ENCODE measurements at regions not wholly inside any gene's neighbourhood (a gene's known extent, or its start where the extent isn't known, plus 50 kb on each side); places are given as distances from the start of the nearest gene placed in this dataset.

DNA sequence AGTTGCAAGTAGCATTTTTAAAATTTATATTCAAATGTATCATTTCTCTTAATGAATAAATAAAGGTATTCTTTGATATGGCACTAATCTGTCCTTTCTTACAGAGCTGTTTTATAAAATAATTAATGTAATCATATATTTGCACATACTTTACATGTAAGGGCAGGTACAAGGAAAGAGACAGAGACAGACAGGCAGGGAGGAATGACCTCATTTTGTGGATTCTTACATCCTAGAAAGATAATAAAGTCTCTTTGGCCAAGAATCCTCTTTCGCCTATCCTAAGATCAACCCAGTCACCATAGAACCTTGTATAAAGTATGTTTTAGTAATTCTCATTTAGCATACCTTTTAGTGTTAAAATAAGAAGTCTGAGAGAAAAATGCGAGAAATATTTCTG is 98.5 kb upstream of the CTSO start:
- Histone ChIP-seq H3K9me2 (ENCODE audit: insufficient read depth, low read length) (no peaks in the 10 kb centered on the region), H3K79me2 (ENCODE audit: insufficient read depth, low read depth, low read length) (no peaks in the 10 kb centered on the region), H3K9me3 (ENCODE audit: low read length) (no peaks in the 10 kb centered on the region), H3K27ac (ENCODE audit: low read depth, low read length, poor library complexity, severe bottlenecking) (no peak overlapping the region), H3K4me3 (ENCODE audit: low read depth, low read length, poor library complexity, severe bottlenecking) (no peak overlapping the region), H3K36me3 (ENCODE audit: insufficient read depth, low read length) (no peaks in the 10 kb centered on the region), H4K20me1 (ENCODE audit: insufficient read depth, low read length) (no peaks in the 10 kb centered on the region), H2AFZ (ENCODE audit: low read length) (no peak overlapping the region), H3K4me1 (ENCODE audit: insufficient read depth, low read length, poor library complexity, severe bottlenecking) (no peaks in the 10 kb centered on the region), H3K4me2 (ENCODE audit: low read length) (no peak overlapping the region)
- TF ChIP-seq EZH2phosphoT487 (IDR thresholded peaks at IDR 0.05; ENCODE audit: borderline replicate concordance, low read depth, low read length) = no peak
- TF ChIP-seq, protein P1, sequence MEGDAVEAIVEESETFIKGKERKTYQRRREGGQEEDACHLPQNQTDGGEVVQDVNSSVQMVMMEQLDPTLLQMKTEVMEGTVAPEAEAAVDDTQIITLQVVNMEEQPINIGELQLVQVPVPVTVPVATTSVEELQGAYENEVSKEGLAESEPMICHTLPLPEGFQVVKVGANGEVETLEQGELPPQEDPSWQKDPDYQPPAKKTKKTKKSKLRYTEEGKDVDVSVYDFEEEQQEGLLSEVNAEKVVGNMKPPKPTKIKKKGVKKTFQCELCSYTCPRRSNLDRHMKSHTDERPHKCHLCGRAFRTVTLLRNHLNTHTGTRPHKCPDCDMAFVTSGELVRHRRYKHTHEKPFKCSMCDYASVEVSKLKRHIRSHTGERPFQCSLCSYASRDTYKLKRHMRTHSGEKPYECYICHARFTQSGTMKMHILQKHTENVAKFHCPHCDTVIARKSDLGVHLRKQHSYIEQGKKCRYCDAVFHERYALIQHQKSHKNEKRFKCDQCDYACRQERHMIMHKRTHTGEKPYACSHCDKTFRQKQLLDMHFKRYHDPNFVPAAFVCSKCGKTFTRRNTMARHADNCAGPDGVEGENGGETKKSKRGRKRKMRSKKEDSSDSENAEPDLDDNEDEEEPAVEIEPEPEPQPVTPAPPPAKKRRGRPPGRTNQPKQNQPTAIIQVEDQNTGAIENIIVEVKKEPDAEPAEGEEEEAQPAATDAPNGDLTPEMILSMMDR (conservative IDR thresholded peaks at IDR 0.05; ENCODE audit: low read length) = no peak
- intact Hi-C loops (cut with micrococcal nuclease; ENCODE audit: unreplicated experiment) = no loop called here
- no peak for DNase-seq (ENCODE audit: low spot score)
- POLR2A ChIA-PET = interaction anchor here (1.1 kb wide), 1 partner anchor 85 kb away, joined by 3 read pairs; no protein-coding TSS in a partner anchor
- no TSS peak for BruUV-seq (replicated peaks)
- CTCF ChIA-PET (ENCODE audit: unreplicated experiment) = no interaction called here

DNA sequence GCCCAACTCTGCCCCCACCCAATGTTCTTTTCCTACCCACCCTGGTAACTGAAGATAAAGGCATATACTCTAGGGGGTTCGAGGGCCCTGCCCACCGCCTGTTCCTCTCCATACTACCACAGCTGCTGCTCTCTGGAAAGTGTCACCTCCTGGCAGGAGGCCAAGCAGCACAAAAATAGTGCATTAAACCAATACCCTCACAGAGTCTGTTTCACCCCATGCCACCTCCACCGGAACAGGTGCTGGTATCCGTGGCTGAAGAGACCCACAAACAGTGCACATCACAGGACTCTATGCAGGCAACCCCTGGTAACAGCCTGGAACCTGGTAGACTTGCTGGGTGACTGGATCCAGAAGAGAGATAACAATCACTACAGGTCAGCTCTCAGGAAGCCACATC is 85.1 kb upstream of the CTSO start:
- no peaks in the 10 kb centered on the region for H3K9me3 ChIP-seq (ENCODE audit: low read length)
- no peak overlapping the region for H3K4me3 ChIP-seq (ENCODE audit: low read depth, low read length, poor library complexity, severe bottlenecking)
- TF ChIP-seq, protein P1 (conservative IDR thresholded peaks at IDR 0.05; ENCODE audit: low read length) = no peak
- no peak for TF ChIP-seq EZH2phosphoT487 (IDR thresholded peaks at IDR 0.05; ENCODE audit: borderline replicate concordance, low read depth, low read length)
- H3K4me1 ChIP-seq (ENCODE audit: insufficient read depth, low read length, poor library complexity, severe bottlenecking) = no peaks in the 10 kb centered on the region
- H3K27ac ChIP-seq (ENCODE audit: low read depth, low read length, poor library complexity, severe bottlenecking) = no peak overlapping the region
- H4K20me1 ChIP-seq (ENCODE audit: insufficient read depth, low read length) = no peaks in the 10 kb centered on the region
- intact Hi-C loops (cut with micrococcal nuclease; ENCODE audit: unreplicated experiment) = no loop called here
- H2AFZ ChIP-seq (ENCODE audit: low read length) = no peak overlapping the region
- no TSS peak for BruUV-seq (replicated peaks)
- CTCF ChIA-PET (ENCODE audit: unreplicated experiment) = no interaction called here
- H3K4me2 ChIP-seq (ENCODE audit: low read length) = no peak overlapping the region
- no peaks in the 10 kb centered on the region for H3K79me2 ChIP-seq (ENCODE audit: insufficient read depth, low read depth, low read length)
- POLR2A ChIA-PET = no interaction called here
- H3K36me3 ChIP-seq (ENCODE audit: insufficient read depth, low read length) = no peaks in the 10 kb centered on the region
- no peaks in the 10 kb centered on the region for H3K9me2 ChIP-seq (ENCODE audit: insufficient read depth, low read length)
- DNase-seq (ENCODE audit: low spot score) = no peak

GRCh38 chr4:156036496-156036895 is 82.8 kb upstream of the CTSO start:
- BruUV-seq (replicated peaks) = no TSS peak
- TF ChIP-seq, protein P1 (conservative IDR thresholded peaks at IDR 0.05; ENCODE audit: low read length) = no peak
- TF ChIP-seq EZH2phosphoT487 (IDR thresholded peaks at IDR 0.05; ENCODE audit: borderline replicate concordance, low read depth, low read length) = no peak
- H3K9me2 ChIP-seq (ENCODE audit: insufficient read depth, low read length) = no peaks in the 10 kb centered on the region
- H4K20me1 ChIP-seq (ENCODE audit: insufficient read depth, low read length) = no peaks in the 10 kb centered on the region
- CTCF ChIA-PET (ENCODE audit: unreplicated experiment) = no interaction called here
- no peak overlapping the region for H2AFZ ChIP-seq (ENCODE audit: low read length)
- intact Hi-C loops (cut with micrococcal nuclease; ENCODE audit: unreplicated experiment) = no loop called here
- H3K79me2 ChIP-seq (ENCODE audit: insufficient read depth, low read depth, low read length) = no peaks in the 10 kb centered on the region
- H3K36me3 ChIP-seq (ENCODE audit: insufficient read depth, low read length) = no peaks in the 10 kb centered on the region
- no peaks in the 10 kb centered on the region for H3K4me1 ChIP-seq (ENCODE audit: insufficient read depth, low read length, poor library complexity, severe bottlenecking)
- H3K4me3 ChIP-seq (ENCODE audit: low read depth, low read length, poor library complexity, severe bottlenecking) = no peak overlapping the region
- DNase-seq (ENCODE audit: low spot score) = no peak
- H3K9me3 ChIP-seq (ENCODE audit: low read length) = no peaks in the 10 kb centered on the region
- no peak overlapping the region for H3K27ac ChIP-seq (ENCODE audit: low read depth, low read length, poor library complexity, severe bottlenecking)
- no peak overlapping the region for H3K4me2 ChIP-seq (ENCODE audit: low read length)
- POLR2A ChIA-PET = no interaction called here

Data from OCI-LY7 (cell line).